Ovary (tissue), 3 donors: ENCODE measurements at regions not wholly inside any gene's neighbourhood (a gene's known extent, or its start where the extent isn't known, plus 50 kb on each side); places are given as distances from the start of the nearest gene placed in this dataset.

Source experiments
- POLR2A ChIP-seq: fragments of 450-650 bp; IDR thresholded peaks from one replicate; pipeline ENCODE4 v1.6.1; 2017; ENCODE audit warnings: antibody characterized with exemption, mild to moderate bottlenecking, moderate library complexity
- TF ChIP-seq, protein P1 (sequence below), 3 donors: fragments of 450-650 bp in 2 of 3; fragments of 200-600 bp in 1 of 3; IDR thresholded peaks; one replicate each; pipeline versions ENCODE4 v1.5.1 to v1.8.0; 2016 to 2022; ENCODE audit warnings: antibody characterized with exemption in 3 of 3, mild to moderate bottlenecking in 1 of 3
- donor health status: DM: no; HTN: no; CAD: no.

- no peak for TF ChIP-seq POLR2A
- TF ChIP-seq, protein P1, sequence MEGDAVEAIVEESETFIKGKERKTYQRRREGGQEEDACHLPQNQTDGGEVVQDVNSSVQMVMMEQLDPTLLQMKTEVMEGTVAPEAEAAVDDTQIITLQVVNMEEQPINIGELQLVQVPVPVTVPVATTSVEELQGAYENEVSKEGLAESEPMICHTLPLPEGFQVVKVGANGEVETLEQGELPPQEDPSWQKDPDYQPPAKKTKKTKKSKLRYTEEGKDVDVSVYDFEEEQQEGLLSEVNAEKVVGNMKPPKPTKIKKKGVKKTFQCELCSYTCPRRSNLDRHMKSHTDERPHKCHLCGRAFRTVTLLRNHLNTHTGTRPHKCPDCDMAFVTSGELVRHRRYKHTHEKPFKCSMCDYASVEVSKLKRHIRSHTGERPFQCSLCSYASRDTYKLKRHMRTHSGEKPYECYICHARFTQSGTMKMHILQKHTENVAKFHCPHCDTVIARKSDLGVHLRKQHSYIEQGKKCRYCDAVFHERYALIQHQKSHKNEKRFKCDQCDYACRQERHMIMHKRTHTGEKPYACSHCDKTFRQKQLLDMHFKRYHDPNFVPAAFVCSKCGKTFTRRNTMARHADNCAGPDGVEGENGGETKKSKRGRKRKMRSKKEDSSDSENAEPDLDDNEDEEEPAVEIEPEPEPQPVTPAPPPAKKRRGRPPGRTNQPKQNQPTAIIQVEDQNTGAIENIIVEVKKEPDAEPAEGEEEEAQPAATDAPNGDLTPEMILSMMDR (IDR thresholded peaks at IDR 0.05), result no peak
Observed at GRCh38 chr11:15576769-15577168, 462.0 kb downstream of the INSC start.
